ENCODE measurements at regions not wholly inside any gene's neighbourhood (a gene's known extent, or its start where the extent isn't known, plus 50 kb on each side); places are given as distances from the start of the nearest gene placed in this dataset.

DNA sequence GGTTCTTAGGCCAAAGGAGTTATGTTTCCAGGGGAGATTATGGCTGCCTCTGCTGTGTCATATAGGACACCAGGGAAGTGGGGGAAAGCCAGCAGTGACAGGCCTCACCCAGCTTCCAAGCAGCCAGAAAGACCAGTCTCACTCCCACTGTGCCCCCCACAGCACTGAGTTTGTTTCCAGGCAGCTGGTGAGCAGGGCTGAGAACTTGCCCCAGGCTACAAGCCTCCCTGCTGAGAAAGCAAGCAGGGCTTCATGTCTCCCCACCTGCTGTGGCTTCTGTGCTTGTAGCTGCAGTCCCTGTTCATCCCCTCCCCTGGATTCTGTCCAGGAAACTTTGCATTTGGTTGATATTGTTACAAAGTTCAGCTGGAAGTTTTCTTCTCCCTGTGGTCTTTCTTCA, 376.3 kb downstream of the PDCD6IP start:
- no peaks in the 10 kb centered on the region for H3K36me3 ChIP-seq
- DNase-seq (no peak), ATAC-seq (no peak)
- peaks cover 0 to 4% of the 10 kb centered on the region in 2 donors for H3K4me1 ChIP-seq
- TF ChIP-seq, protein P1, sequence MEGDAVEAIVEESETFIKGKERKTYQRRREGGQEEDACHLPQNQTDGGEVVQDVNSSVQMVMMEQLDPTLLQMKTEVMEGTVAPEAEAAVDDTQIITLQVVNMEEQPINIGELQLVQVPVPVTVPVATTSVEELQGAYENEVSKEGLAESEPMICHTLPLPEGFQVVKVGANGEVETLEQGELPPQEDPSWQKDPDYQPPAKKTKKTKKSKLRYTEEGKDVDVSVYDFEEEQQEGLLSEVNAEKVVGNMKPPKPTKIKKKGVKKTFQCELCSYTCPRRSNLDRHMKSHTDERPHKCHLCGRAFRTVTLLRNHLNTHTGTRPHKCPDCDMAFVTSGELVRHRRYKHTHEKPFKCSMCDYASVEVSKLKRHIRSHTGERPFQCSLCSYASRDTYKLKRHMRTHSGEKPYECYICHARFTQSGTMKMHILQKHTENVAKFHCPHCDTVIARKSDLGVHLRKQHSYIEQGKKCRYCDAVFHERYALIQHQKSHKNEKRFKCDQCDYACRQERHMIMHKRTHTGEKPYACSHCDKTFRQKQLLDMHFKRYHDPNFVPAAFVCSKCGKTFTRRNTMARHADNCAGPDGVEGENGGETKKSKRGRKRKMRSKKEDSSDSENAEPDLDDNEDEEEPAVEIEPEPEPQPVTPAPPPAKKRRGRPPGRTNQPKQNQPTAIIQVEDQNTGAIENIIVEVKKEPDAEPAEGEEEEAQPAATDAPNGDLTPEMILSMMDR (IDR thresholded peaks at IDR 0.05) = no peak
- no peaks in the 10 kb centered on the region for H3K27me3 ChIP-seq
- intact Hi-C loops (cut with DNase I) = no loop called here
- no peak overlapping the region for H3K4me3 ChIP-seq
- no peak overlapping the region for H3K27ac ChIP-seq
- H3K9me3 ChIP-seq = no peaks in the 10 kb centered on the region

DNA sequence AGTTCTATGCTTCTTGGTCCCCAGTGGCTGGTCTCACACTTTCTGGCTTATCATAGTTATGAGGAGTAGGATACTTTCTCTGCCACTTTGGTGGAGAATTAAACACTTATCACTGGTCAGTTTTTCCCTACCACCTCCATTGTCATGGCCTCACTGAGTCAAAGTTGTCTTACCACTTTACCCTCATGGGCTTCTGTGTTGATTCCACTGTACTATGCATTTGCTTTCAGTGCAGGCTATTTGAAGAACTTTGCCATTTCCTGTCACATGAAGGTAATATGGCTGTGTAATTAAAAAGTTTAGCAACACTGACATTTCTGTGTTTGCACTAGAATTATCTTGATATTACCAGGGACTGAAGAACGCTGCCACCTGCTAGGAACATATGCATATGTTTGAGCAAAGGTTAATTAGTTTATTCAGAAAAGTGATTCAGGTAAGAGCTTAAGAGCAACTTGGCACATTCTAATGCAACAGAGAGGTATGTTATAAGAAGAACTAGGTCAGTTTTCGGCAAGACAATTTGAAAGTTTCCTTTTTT, 377.3 kb downstream of the PDCD6IP start:
- H3K4me3 ChIP-seq = no peak overlapping the region
- DNase-seq = no peak
- intact Hi-C loops (cut with DNase I) = no loop called here
- no peak overlapping the region for H3K27ac ChIP-seq
- TF ChIP-seq, protein P1 (IDR thresholded peaks at IDR 0.05) = no peak
- ATAC-seq = peak; percentile 41
- no peaks in the 10 kb centered on the region for H3K36me3 ChIP-seq
- no peaks in the 10 kb centered on the region for H3K9me3 ChIP-seq
- peaks cover 0 to 4% of the 10 kb centered on the region in 2 donors for H3K4me1 ChIP-seq
- H3K27me3 ChIP-seq = no peaks in the 10 kb centered on the region

DNA sequence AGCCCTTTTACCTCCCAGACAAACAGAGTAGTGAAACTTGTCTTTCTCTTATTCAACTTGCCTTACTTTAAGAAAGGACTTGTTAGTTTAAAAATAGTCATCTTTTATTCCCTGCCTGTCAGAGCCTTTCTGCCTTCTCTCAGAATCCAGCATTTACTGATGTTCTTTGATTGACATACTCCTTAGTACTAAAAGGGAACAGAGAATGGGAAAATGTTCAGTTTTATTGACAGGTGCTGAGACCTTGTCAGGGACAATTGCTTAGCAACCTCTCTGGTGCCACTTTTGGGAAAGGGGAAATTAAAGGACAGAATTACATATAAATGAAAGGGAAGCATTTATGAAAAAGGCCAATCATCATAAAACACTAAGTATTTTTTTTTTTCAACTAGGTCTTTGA, 378.3 kb downstream of the PDCD6IP start:
- no peak overlapping the region for H3K4me3 ChIP-seq
- TF ChIP-seq, protein P1 (IDR thresholded peaks at IDR 0.05) = no peak
- peaks cover 0 to 4% of the 10 kb centered on the region in 2 donors for H3K4me1 ChIP-seq
- no peaks in the 10 kb centered on the region for H3K36me3 ChIP-seq
- H3K9me3 ChIP-seq = no peaks in the 10 kb centered on the region
- ATAC-seq (no peak), DNase-seq (no peak)
- no peaks in the 10 kb centered on the region for H3K27me3 ChIP-seq
- no peak overlapping the region for H3K27ac ChIP-seq
- intact Hi-C loops (cut with DNase I) = no loop called here

DNA sequence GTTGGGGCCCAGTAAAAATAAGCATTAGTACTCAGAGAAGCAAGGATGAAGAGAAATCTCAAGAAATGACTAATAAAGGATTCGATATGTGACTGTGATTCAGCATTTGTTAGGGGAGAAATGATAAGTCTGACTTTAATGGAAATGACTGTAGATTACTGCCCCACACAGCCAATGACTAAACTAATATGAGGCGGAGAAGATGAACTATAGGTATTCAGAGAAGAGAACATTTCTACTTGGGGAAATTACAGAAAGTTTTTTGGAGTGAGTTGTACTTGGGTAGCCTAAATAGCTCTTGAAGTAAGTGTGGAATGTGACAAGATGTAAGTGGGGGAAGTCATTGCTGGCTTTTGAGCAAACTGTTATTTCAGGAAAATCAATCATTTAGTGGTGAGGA, 380.0 kb downstream of the PDCD6IP start:
- no peak overlapping the region for H3K27ac ChIP-seq
- ATAC-seq = peak; percentile 24
- DNase-seq = no peak
- H3K4me1 ChIP-seq = peaks cover 0 to 4% of the 10 kb centered on the region in 2 donors
- no peak overlapping the region for H3K4me3 ChIP-seq
- H3K36me3 ChIP-seq = no peaks in the 10 kb centered on the region
- no peaks in the 10 kb centered on the region for H3K9me3 ChIP-seq
- TF ChIP-seq, protein P1 (IDR thresholded peaks at IDR 0.05) = no peak
- intact Hi-C loops (cut with DNase I) = no loop called here
- H3K27me3 ChIP-seq = no peaks in the 10 kb centered on the region

DNA sequence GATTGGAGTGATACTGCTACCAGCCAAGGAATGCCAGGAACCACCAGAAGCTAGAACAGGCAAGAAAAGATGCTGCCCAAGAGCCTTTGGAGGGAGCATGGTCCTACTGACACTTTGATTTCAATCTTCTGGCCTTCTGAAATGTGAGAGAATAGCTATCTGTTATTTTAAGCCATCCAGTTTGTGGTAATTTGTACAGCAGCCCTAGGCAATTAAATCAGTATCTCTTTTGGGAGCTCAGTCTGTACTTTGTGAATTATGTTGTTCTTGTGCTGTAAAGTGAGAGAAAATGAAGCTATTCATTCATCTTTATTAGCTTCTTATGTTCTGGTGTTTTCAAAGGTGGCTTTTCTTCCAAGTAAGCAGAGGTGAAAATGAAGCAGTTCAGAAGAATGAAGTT, 381.3 kb downstream of the PDCD6IP start:
- no peak overlapping the region for H3K27ac ChIP-seq
- H3K4me3 ChIP-seq = no peak overlapping the region
- H3K9me3 ChIP-seq = no peaks in the 10 kb centered on the region
- ATAC-seq (no peak), DNase-seq (no peak)
- no peaks in the 10 kb centered on the region for H3K27me3 ChIP-seq
- TF ChIP-seq, protein P1 (IDR thresholded peaks at IDR 0.05) = no peak
- intact Hi-C loops (cut with DNase I) = no loop called here
- H3K4me1 ChIP-seq = peaks cover 0 to 4% of the 10 kb centered on the region in 2 donors
- no peaks in the 10 kb centered on the region for H3K36me3 ChIP-seq

Measured in left lung (tissue), 4 donors.